ENCODE measurements at regions not wholly inside any gene's neighbourhood (a gene's known extent, or its start where the extent isn't known, plus 50 kb on each side); places are given as distances from the start of the nearest gene placed in this dataset.

GRCh38 chr17:73753751-73754496 lies 109.7 kb upstream of the SDK2 start:
- TF ChIP-seq SIN3A (IDR thresholded peaks at IDR 0.05; ENCODE audit: borderline replicate concordance, insufficient read depth, low read length) = no peak
- no peak for TF ChIP-seq TAF1 (IDR thresholded peaks at IDR 0.05; ENCODE audit: borderline replicate concordance, insufficient read depth, low read length)
- TF ChIP-seq, protein P1, sequence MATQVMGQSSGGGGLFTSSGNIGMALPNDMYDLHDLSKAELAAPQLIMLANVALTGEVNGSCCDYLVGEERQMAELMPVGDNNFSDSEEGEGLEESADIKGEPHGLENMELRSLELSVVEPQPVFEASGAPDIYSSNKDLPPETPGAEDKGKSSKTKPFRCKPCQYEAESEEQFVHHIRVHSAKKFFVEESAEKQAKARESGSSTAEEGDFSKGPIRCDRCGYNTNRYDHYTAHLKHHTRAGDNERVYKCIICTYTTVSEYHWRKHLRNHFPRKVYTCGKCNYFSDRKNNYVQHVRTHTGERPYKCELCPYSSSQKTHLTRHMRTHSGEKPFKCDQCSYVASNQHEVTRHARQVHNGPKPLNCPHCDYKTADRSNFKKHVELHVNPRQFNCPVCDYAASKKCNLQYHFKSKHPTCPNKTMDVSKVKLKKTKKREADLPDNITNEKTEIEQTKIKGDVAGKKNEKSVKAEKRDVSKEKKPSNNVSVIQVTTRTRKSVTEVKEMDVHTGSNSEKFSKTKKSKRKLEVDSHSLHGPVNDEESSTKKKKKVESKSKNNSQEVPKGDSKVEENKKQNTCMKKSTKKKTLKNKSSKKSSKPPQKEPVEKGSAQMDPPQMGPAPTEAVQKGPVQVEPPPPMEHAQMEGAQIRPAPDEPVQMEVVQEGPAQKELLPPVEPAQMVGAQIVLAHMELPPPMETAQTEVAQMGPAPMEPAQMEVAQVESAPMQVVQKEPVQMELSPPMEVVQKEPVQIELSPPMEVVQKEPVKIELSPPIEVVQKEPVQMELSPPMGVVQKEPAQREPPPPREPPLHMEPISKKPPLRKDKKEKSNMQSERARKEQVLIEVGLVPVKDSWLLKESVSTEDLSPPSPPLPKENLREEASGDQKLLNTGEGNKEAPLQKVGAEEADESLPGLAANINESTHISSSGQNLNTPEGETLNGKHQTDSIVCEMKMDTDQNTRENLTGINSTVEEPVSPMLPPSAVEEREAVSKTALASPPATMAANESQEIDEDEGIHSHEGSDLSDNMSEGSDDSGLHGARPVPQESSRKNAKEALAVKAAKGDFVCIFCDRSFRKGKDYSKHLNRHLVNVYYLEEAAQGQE (IDR thresholded peaks at IDR 0.05; ENCODE audit: insufficient read depth in 1 of 2, low read depth in 2 of 2, low read length in 2 of 2) = no peak
- TF ChIP-seq FOXP2 (optimal IDR thresholded peaks at IDR 0.05; ENCODE audit: borderline replicate concordance, extremely low read depth, extremely low read length, insufficient read depth) = no peak
- no peak for TF ChIP-seq POLR2AphosphoS5 (IDR thresholded peaks at IDR 0.05; ENCODE audit: low read depth, low read length)

GRCh38 chr17:73754886-73755400 lies 110.7 kb upstream of the SDK2 start:
- TF ChIP-seq, protein P1 (IDR thresholded peaks at IDR 0.05; ENCODE audit: insufficient read depth in 1 of 2, low read depth in 2 of 2, low read length in 2 of 2) = no peak
- no peak for TF ChIP-seq FOXP2 (optimal IDR thresholded peaks at IDR 0.05; ENCODE audit: borderline replicate concordance, extremely low read depth, extremely low read length, insufficient read depth)
- TF ChIP-seq POLR2AphosphoS5 (IDR thresholded peaks at IDR 0.05; ENCODE audit: low read depth, low read length) = no peak
- no peak for TF ChIP-seq TAF1 (IDR thresholded peaks at IDR 0.05; ENCODE audit: borderline replicate concordance, insufficient read depth, low read length)
- no peak for TF ChIP-seq SIN3A (IDR thresholded peaks at IDR 0.05; ENCODE audit: borderline replicate concordance, insufficient read depth, low read length)

DNA sequence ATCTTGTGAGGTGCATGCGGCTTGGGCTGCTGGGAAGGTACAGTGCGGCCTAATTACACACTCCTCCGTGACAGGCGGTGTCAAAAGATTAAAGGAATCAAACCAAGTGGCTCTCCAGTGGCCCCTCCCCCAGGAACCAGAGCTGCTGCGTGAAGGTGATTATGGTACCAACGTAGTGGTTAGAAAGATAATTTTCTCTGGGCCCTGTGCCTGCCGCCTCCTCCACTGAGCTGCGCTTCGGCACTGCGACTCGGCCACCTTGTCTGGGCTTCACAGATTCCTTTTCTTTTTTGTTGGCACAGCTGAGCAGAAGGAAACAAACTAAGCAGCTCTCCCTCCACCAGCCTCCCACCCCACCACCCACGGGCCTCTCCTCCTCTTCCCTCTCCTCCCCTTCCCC lies 113.2 kb upstream of the SDK2 start:
- no peak for TF ChIP-seq FOXP2 (optimal IDR thresholded peaks at IDR 0.05; ENCODE audit: borderline replicate concordance, extremely low read depth, extremely low read length, insufficient read depth)
- TF ChIP-seq SIN3A (IDR thresholded peaks at IDR 0.05; ENCODE audit: borderline replicate concordance, insufficient read depth, low read length) = no peak
- TF ChIP-seq, protein P1 (IDR thresholded peaks at IDR 0.05; ENCODE audit: insufficient read depth in 1 of 2, low read depth in 2 of 2, low read length in 2 of 2) = no peak
- no peak for TF ChIP-seq POLR2AphosphoS5 (IDR thresholded peaks at IDR 0.05; ENCODE audit: low read depth, low read length)
- no peak for TF ChIP-seq TAF1 (IDR thresholded peaks at IDR 0.05; ENCODE audit: borderline replicate concordance, insufficient read depth, low read length)

- TF ChIP-seq POLR2AphosphoS5 (IDR thresholded peaks at IDR 0.05; ENCODE audit: low read depth, low read length) = no peak
Measured at GRCh38 chr17:73758245-73758644, 114.0 kb upstream of the SDK2 start.

- TF ChIP-seq POLR2AphosphoS5 (IDR thresholded peaks at IDR 0.05; ENCODE audit: low read depth, low read length) (no peak), SIN3A (IDR thresholded peaks at IDR 0.05; ENCODE audit: borderline replicate concordance, insufficient read depth, low read length) (no peak), FOXP2 (optimal IDR thresholded peaks at IDR 0.05; ENCODE audit: borderline replicate concordance, extremely low read depth, extremely low read length, insufficient read depth) (no peak), TAF1 (IDR thresholded peaks at IDR 0.05; ENCODE audit: borderline replicate concordance, insufficient read depth, low read length) (no peak)
- TF ChIP-seq, protein P1 (IDR thresholded peaks at IDR 0.05; ENCODE audit: insufficient read depth in 1 of 2, low read depth in 2 of 2, low read length in 2 of 2) = no peak
Measured at GRCh38 chr17:73759324-73759723, 115.1 kb upstream of the SDK2 start.

Measured in PFSK-1 (cell line).